Hepatocyte (in vitro differentiated cells): ENCODE measurements at regions not wholly inside any gene's neighbourhood (a gene's known extent, or its start where the extent isn't known, plus 50 kb on each side); places are given as distances from the start of the nearest gene placed in this dataset.

Source experiments
- DNase-seq: peaks from one replicate; pipeline ENCODE4 v3.0.0-alpha.2; 2016; ENCODE audit warnings: low spot score
- H2AFZ ChIP-seq: fragments of 200-600 bp; sonication (generic); 2 replicates; pipeline ENCODE4 v1.6.0; 2016; ENCODE audit warnings: antibody characterized with exemption, mild to moderate bottlenecking
- H3K27ac ChIP-seq: fragments of 200-600 bp; sonication (generic); 2 replicates; pipeline ENCODE4 v1.5.1; 2016; ENCODE audit warnings: mild to moderate bottlenecking
- H3K27me3 ChIP-seq: fragments of 200-600 bp; sonication (generic); 2 replicates; pipeline ENCODE4 v1.6.1; 2016
- H3K36me3 ChIP-seq: fragments of 200-600 bp; sonication (generic); replicated peaks from 2 replicates; pipeline ENCODE4 v1.5.1; 2016; ENCODE audit warnings: low read depth; ENCODE audit not compliant: insufficient read depth
- H3K4me1 ChIP-seq: fragments of 200-600 bp; sonication (generic); 2 replicates; pipeline ENCODE4 v1.5.1; 2016; ENCODE audit warnings: mild to moderate bottlenecking, moderate library complexity; ENCODE audit not compliant: insufficient read depth
- H3K4me2 ChIP-seq: fragments of 200-600 bp; sonication (generic); 2 replicates; pipeline ENCODE4 v1.6.0; 2016
- H3K4me3 ChIP-seq: fragments of 200-600 bp; sonication (generic); 2 replicates; pipeline ENCODE4 v1.5.1; 2016; ENCODE audit warnings: mild to moderate bottlenecking
- H3K79me2 ChIP-seq: fragments of 200-600 bp; sonication (generic); 2 replicates; pipeline ENCODE4 v1.6.0; 2017; ENCODE audit warnings: mild to moderate bottlenecking
- H3K9me2 ChIP-seq: fragments of 200-600 bp; sonication (generic); replicated peaks from 2 replicates; pipeline ENCODE4 v1.6.0; 2017; ENCODE audit warnings: mild to moderate bottlenecking; ENCODE audit not compliant: insufficient read depth
- H3K9me3 ChIP-seq: fragments of 200-600 bp; sonication (generic); 2 replicates; pipeline ENCODE4 v1.5.1; 2016; ENCODE audit warnings: low read depth, mild to moderate bottlenecking
- H4K20me1 ChIP-seq: fragments of 200-600 bp; sonication (generic); 2 replicates; pipeline ENCODE4 v1.6.0; 2016; ENCODE audit warnings: mild to moderate bottlenecking; ENCODE audit not compliant: insufficient read depth, poor library complexity, severe bottlenecking
- CTCF ChIP-seq: fragments of 200-600 bp; sonication (generic); IDR thresholded peaks from 2 replicates; pipeline ENCODE4 v1.5.1; 2016; ENCODE audit warnings: antibody characterized with exemption, mild to moderate bottlenecking; ENCODE audit not compliant: poor library complexity
- EZH2 ChIP-seq: fragments of 200-600 bp; sonication (generic); IDR thresholded peaks from 2 replicates; pipeline ENCODE4 v1.6.1; 2016; ENCODE audit warnings: antibody characterized with exemption, mild to moderate bottlenecking, borderline replicate concordance
- EZH2phosphoT487 ChIP-seq: fragments of 200-600 bp; sonication (generic); IDR thresholded peaks from one replicate; pipeline ENCODE4 v1.6.1; 2018; ENCODE audit warnings: antibody characterized with exemption, mild to moderate bottlenecking, low read depth, moderate library complexity; ENCODE audit not compliant: unreplicated experiment, severe bottlenecking
- WGBS: methylation state at CpG from one replicate; pipeline ENCODE4 v1.1.6; 2016; ENCODE audit warnings: low lambda C conversion rate; ENCODE audit errors: missing lambda C conversion rate; 5-methylcytosine and 5-hydroxymethylcytosine counted together

GRCh38 chr11:127524618-127525017 lies 524.0 kb upstream of the KIRREL3 start:
- Histone ChIP-seq H3K27me3 (no peaks in the 10 kb centered on the region), H3K9me3 (no peaks in the 10 kb centered on the region), H4K20me1 (no peaks in the 10 kb centered on the region), H3K4me3 (no peak overlapping the region), H3K9me2 (no peaks in the 10 kb centered on the region), H3K79me2 (no peaks in the 10 kb centered on the region), H3K4me2 (no peak overlapping the region), H3K27ac (no peak overlapping the region), H3K36me3 (no peaks in the 10 kb centered on the region), H3K4me1 (no peaks in the 10 kb centered on the region), H2AFZ (no peak overlapping the region)
- 65% methylated on average over 4 of the region's 4 CpGs for WGBS
- DNase-seq, result no peak
- no peak for TF ChIP-seq EZH2
- TF ChIP-seq EZH2phosphoT487, result no peak
- TF ChIP-seq CTCF, result no peak

- Histone ChIP-seq H3K9me2 (no peaks in the 10 kb centered on the region), H3K27ac (no peak overlapping the region), H3K9me3 (no peaks in the 10 kb centered on the region), H2AFZ (no peak overlapping the region), H3K27me3 (no peaks in the 10 kb centered on the region), H3K4me2 (no peak overlapping the region), H3K4me3 (no peak overlapping the region), H3K4me1 (no peaks in the 10 kb centered on the region), H3K79me2 (no peaks in the 10 kb centered on the region), H4K20me1 (no peaks in the 10 kb centered on the region), H3K36me3 (no peaks in the 10 kb centered on the region)
- WGBS, result 56% methylated on average over 2 of the region's 2 CpGs
- TF ChIP-seq EZH2phosphoT487 (no peak), CTCF (no peak), EZH2 (no peak)
- DNase-seq, result peak; percentile 7
These were observed 520.8 kb upstream of the KIRREL3 start for GRCh38 chr11:127521413-127521812.

- no peaks in the 10 kb centered on the region for H3K79me2 ChIP-seq
- H3K4me3 ChIP-seq, result no peak overlapping the region
- H3K27ac ChIP-seq, result no peak overlapping the region
- 90% methylated on average over 1 of the region's 1 CpG for WGBS
- H2AFZ ChIP-seq, result no peak overlapping the region
- H3K27me3 ChIP-seq, result no peaks in the 10 kb centered on the region
- no peak for DNase-seq
- H4K20me1 ChIP-seq, result no peaks in the 10 kb centered on the region
- no peaks in the 10 kb centered on the region for H3K36me3 ChIP-seq
- H3K4me1 ChIP-seq, result no peaks in the 10 kb centered on the region
- H3K9me2 ChIP-seq, result no peaks in the 10 kb centered on the region
- no peaks in the 10 kb centered on the region for H3K9me3 ChIP-seq
- TF ChIP-seq EZH2 (no peak), EZH2phosphoT487 (no peak), CTCF (no peak)
- no peak overlapping the region for H3K4me2 ChIP-seq
These were observed 507.3 kb upstream of the KIRREL3 start for GRCh38 chr11:127507851-127508250.

GRCh38 chr11:127506647-127507046 lies 506.1 kb upstream of the KIRREL3 start:
- H3K4me2 ChIP-seq, result no peak overlapping the region
- H3K4me3 ChIP-seq, result no peak overlapping the region
- no peaks in the 10 kb centered on the region for H3K4me1 ChIP-seq
- H3K9me3 ChIP-seq, result no peaks in the 10 kb centered on the region
- no peak for DNase-seq
- no peak overlapping the region for H3K27ac ChIP-seq
- H3K9me2 ChIP-seq, result no peaks in the 10 kb centered on the region
- no peak for TF ChIP-seq EZH2
- TF ChIP-seq CTCF, result no peak
- no peak for TF ChIP-seq EZH2phosphoT487
- no peak overlapping the region for H2AFZ ChIP-seq
- no peaks in the 10 kb centered on the region for H3K79me2 ChIP-seq
- H4K20me1 ChIP-seq, result no peaks in the 10 kb centered on the region
- H3K36me3 ChIP-seq, result no peaks in the 10 kb centered on the region
- H3K27me3 ChIP-seq, result no peaks in the 10 kb centered on the region
